ENCODE measurements at regions not wholly inside any gene's neighbourhood (a gene's known extent, or its start where the extent isn't known, plus 50 kb on each side); places are given as distances from the start of the nearest gene placed in this dataset.
"Not testable (repeated sequence)": the region's sequence is repeated elsewhere in the genome, so short reads cannot be mapped to it uniquely, and the experiment has no call there.

- DNase-seq (no peak), FAIRE-seq (no peak)
- Histone ChIP-seq H3K27me3 (ENCODE audit: control insufficient read depth in 3 of 3, insufficient read depth in 3 of 3, low read length in 3 of 3) (no peaks in the 10 kb centered on the region), H3K9me3 (ENCODE audit: control insufficient read depth in 2 of 2, insufficient read depth in 1 of 2, low read depth in 1 of 2, low read length in 1 of 2) (no peaks in the 10 kb centered on the region), H3K27ac (ENCODE audit: low read depth in 1 of 3, low read length in 2 of 3) (no peak overlapping the region), H3K4me3 (ENCODE audit: low read depth in 1 of 3, low read length in 3 of 3) (no peak overlapping the region), H3K4me1 (ENCODE audit: control insufficient read depth in 3 of 3, insufficient read depth in 2 of 3, low read depth in 1 of 3, low read length in 2 of 3) (no peaks in the 10 kb centered on the region), H3K36me3 (ENCODE audit: control insufficient read depth in 3 of 3, insufficient read depth in 2 of 3, low read depth in 1 of 3, low read length in 3 of 3) (no peaks in the 10 kb centered on the region)
- 49 to 82% (median 60%) methylated on average over 8 of the region's 8 CpGs for WGBS, 3 donors
These were observed 197.8 kb downstream of the MEMO1 start for GRCh38 chr2:31813016-31813415.

- DNase-seq (peak; percentile 7 to 10), FAIRE-seq (no peak)
- Histone ChIP-seq H3K27me3 (ENCODE audit: control insufficient read depth in 3 of 3, insufficient read depth in 3 of 3, low read length in 3 of 3) (no peaks in the 10 kb centered on the region), H3K36me3 (ENCODE audit: control insufficient read depth in 3 of 3, insufficient read depth in 2 of 3, low read depth in 1 of 3, low read length in 3 of 3) (no peaks in the 10 kb centered on the region), H3K27ac (ENCODE audit: low read depth in 1 of 3, low read length in 2 of 3) (no peak overlapping the region), H3K4me3 (ENCODE audit: low read depth in 1 of 3, low read length in 3 of 3) (no peak overlapping the region), H3K9me3 (ENCODE audit: control insufficient read depth in 2 of 2, insufficient read depth in 1 of 2, low read depth in 1 of 2, low read length in 1 of 2) (no peaks in the 10 kb centered on the region), H3K4me1 (ENCODE audit: control insufficient read depth in 3 of 3, insufficient read depth in 2 of 3, low read depth in 1 of 3, low read length in 2 of 3) (no peaks in the 10 kb centered on the region)
- WGBS, 3 donors: 52 to 59% (median 57%) methylated on average over 2 of the region's 2 CpGs
These were observed 198.6 kb downstream of the MEMO1 start for GRCh38 chr2:31812051-31812798.

DNA sequence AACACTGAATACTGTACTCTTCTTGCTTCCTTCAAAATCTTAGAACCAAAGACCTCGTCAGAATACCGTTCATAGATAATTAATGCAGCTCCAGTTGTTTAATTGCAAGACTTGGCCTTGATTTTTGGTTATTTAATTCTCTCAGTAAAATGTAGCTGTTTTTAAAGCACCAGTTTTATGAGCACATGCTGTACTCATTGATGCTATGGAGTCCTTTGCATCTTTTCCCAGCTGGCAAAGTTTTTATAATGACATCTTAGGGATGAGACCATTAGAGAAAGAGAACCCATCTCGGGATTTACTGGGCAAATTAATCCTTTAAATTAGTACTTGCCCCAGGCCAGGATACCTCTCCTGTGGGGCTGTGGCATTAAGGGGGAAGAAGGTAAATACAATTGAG is 199.3 kb downstream of the MEMO1 start:
- FAIRE-seq (no peak), DNase-seq (no peak)
- Histone ChIP-seq H3K27ac (ENCODE audit: low read depth in 1 of 3, low read length in 2 of 3) (no peak overlapping the region), H3K27me3 (ENCODE audit: control insufficient read depth in 3 of 3, insufficient read depth in 3 of 3, low read length in 3 of 3) (no peaks in the 10 kb centered on the region), H3K36me3 (ENCODE audit: control insufficient read depth in 3 of 3, insufficient read depth in 2 of 3, low read depth in 1 of 3, low read length in 3 of 3) (no peaks in the 10 kb centered on the region), H3K4me1 (ENCODE audit: control insufficient read depth in 3 of 3, insufficient read depth in 2 of 3, low read depth in 1 of 3, low read length in 2 of 3) (no peaks in the 10 kb centered on the region), H3K9me3 (ENCODE audit: control insufficient read depth in 2 of 2, insufficient read depth in 1 of 2, low read depth in 1 of 2, low read length in 1 of 2) (no peaks in the 10 kb centered on the region), H3K4me3 (ENCODE audit: low read depth in 1 of 3, low read length in 3 of 3) (no peak overlapping the region)
- WGBS, 3 donors: 79 to 90% (median 87%) methylated on average over 3 of the region's 3 CpGs

DNA sequence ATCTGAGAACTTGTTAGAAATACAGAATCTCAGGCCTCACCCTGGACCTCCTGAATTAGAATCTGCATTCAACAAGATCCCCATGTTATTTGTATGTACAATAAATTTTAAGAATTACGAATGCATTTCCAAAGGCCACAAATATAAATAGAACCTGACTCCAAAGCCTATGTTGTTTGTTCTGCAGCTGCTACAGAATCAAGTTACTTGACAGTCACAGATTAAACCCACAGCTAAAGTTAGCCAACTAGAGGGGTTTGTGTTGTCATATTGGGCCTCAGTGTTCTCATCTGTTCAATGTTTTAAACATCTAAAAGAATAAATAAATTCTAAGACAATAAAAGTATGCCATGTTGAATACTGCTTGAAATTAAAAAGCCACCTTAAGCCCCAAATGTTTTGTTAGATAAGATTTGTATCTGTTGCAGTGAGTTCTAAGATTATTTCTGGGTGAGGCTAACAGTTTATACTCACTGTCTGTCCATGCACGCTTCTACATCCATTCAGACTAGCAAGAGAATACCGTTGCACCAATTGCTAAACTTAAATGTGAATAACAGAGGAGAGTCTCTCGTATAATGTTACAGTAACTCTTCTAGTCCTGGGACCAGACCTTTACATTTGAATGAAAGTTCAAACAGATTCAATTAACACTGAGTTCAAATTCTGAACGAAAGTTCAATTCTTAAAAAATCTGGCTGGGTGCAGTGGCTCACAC is 200.4 kb downstream of the MEMO1 start:
- no peaks in the 10 kb centered on the region for H3K27me3 ChIP-seq (ENCODE audit: control insufficient read depth in 3 of 3, insufficient read depth in 3 of 3, low read length in 3 of 3)
- H3K4me3 ChIP-seq (ENCODE audit: low read depth in 1 of 3, low read length in 3 of 3): no peak overlapping the region
- 66 to 69% (median 68%) methylated on average over 5 of the region's 5 CpGs for WGBS, 3 donors
- FAIRE-seq: no peak
- no peak for DNase-seq
- no peaks in the 10 kb centered on the region for H3K4me1 ChIP-seq (ENCODE audit: control insufficient read depth in 3 of 3, insufficient read depth in 2 of 3, low read depth in 1 of 3, low read length in 2 of 3)
- H3K9me3 ChIP-seq (ENCODE audit: control insufficient read depth in 2 of 2, insufficient read depth in 1 of 2, low read depth in 1 of 2, low read length in 1 of 2): no peaks in the 10 kb centered on the region
- no peak overlapping the region for H3K27ac ChIP-seq (ENCODE audit: low read depth in 1 of 3, low read length in 2 of 3)
- no peaks in the 10 kb centered on the region for H3K36me3 ChIP-seq (ENCODE audit: control insufficient read depth in 3 of 3, insufficient read depth in 2 of 3, low read depth in 1 of 3, low read length in 3 of 3)

GRCh38 chr2:31805688-31806087 is 205.1 kb downstream of the MEMO1 start:
- Histone ChIP-seq H3K4me3 (ENCODE audit: low read depth in 1 of 3, low read length in 3 of 3) (no peak overlapping the region), H3K27me3 (ENCODE audit: control insufficient read depth in 3 of 3, insufficient read depth in 3 of 3, low read length in 3 of 3) (no peaks in the 10 kb centered on the region), H3K9me3 (ENCODE audit: control insufficient read depth in 2 of 2, insufficient read depth in 1 of 2, low read depth in 1 of 2, low read length in 1 of 2) (no peaks in the 10 kb centered on the region), H3K27ac (ENCODE audit: low read depth in 1 of 3, low read length in 2 of 3) (no peak overlapping the region), H3K36me3 (ENCODE audit: control insufficient read depth in 3 of 3, insufficient read depth in 2 of 3, low read depth in 1 of 3, low read length in 3 of 3) (no peaks in the 10 kb centered on the region), H3K4me1 (ENCODE audit: control insufficient read depth in 3 of 3, insufficient read depth in 2 of 3, low read depth in 1 of 3, low read length in 2 of 3) (no peaks in the 10 kb centered on the region)
- 85 to 86% (median 86%) methylated on average over 16 of the region's 16 CpGs for WGBS, 3 donors
- DNase-seq: no peak
- FAIRE-seq: no peak

DNA sequence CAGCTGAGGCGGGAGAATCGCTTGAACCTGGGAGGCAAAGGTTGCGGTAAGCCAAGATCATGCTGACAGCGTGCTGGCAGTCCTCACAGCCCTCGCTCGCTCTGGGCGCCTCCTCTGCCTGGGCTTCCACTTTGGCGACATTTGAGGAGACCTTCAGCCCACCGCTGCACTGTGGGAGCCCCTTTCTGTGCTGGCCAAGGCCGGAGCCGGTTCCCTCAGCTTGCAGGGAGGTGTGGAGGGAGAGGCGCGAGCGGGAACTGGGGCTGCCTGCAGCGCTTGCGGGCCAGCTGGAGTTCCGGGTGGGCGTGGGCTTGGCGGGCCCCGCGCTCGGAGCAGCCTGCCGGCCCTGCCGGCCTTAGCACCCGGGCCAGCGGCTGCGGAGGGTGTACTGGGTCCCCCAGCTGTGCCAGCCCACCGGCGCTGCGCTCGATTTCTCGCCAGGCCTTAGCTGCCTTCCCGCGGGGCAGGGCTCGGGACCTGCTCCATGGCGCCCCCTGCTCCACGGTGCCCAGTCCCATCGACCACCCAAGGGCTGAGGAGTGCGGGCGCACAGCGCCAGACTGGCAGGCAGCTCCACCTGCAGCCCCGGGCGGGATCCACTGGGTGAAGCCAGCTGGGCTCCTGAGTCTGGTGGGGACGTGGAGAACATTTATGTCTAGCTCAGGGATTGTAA is 207.2 kb downstream of the MEMO1 start:
- H3K36me3 ChIP-seq (ENCODE audit: control insufficient read depth in 3 of 3, insufficient read depth in 2 of 3, low read depth in 1 of 3, low read length in 3 of 3); H3K27ac ChIP-seq (ENCODE audit: low read depth in 1 of 3, low read length in 2 of 3); H3K4me1 ChIP-seq (ENCODE audit: control insufficient read depth in 3 of 3, insufficient read depth in 2 of 3, low read depth in 1 of 3, low read length in 2 of 3); H3K27me3 ChIP-seq (ENCODE audit: control insufficient read depth in 3 of 3, insufficient read depth in 3 of 3, low read length in 3 of 3); DNase-seq; FAIRE-seq; H3K9me3 ChIP-seq (ENCODE audit: control insufficient read depth in 2 of 2, insufficient read depth in 1 of 2, low read depth in 1 of 2, low read length in 1 of 2); H3K4me3 ChIP-seq (ENCODE audit: low read depth in 1 of 3, low read length in 3 of 3): not testable (repeated sequence)
- 70 to 75% (median 73%) methylated on average over 36 to 44 of the region's 44 CpGs for WGBS, 3 donors

- Histone ChIP-seq H3K36me3 (ENCODE audit: control insufficient read depth in 3 of 3, insufficient read depth in 2 of 3, low read depth in 1 of 3, low read length in 3 of 3) (no peaks in the 10 kb centered on the region), H3K27ac (ENCODE audit: low read depth in 1 of 3, low read length in 2 of 3) (no peak overlapping the region), H3K27me3 (ENCODE audit: control insufficient read depth in 3 of 3, insufficient read depth in 3 of 3, low read length in 3 of 3) (no peaks in the 10 kb centered on the region), H3K4me1 (ENCODE audit: control insufficient read depth in 3 of 3, insufficient read depth in 2 of 3, low read depth in 1 of 3, low read length in 2 of 3) (no peaks in the 10 kb centered on the region), H3K9me3 (ENCODE audit: control insufficient read depth in 2 of 2, insufficient read depth in 1 of 2, low read depth in 1 of 2, low read length in 1 of 2) (no peaks in the 10 kb centered on the region), H3K4me3 (ENCODE audit: low read depth in 1 of 3, low read length in 3 of 3) (no peak overlapping the region)
- 95 to 98% (median 97%) methylated on average over 7 of the region's 7 CpGs for WGBS, 3 donors
- no peak for DNase-seq
- no peak for FAIRE-seq
These were observed 208.1 kb downstream of the MEMO1 start for GRCh38 chr2:31802711-31803110.

GRCh38 chr2:31799282-31799681 is 211.5 kb downstream of the MEMO1 start:
- H3K27ac ChIP-seq (ENCODE audit: low read depth in 1 of 3, low read length in 2 of 3): not testable (repeated sequence)
- 78 to 89% (median 81%) methylated on average over 4 of the region's 4 CpGs for WGBS, 3 donors

More at GRCh38 chr2:31799282-31799681, 211.5 kb downstream of the MEMO1 start:
- H3K27me3 ChIP-seq (ENCODE audit: control insufficient read depth in 3 of 3, insufficient read depth in 3 of 3, low read length in 3 of 3); DNase-seq; H3K9me3 ChIP-seq (ENCODE audit: control insufficient read depth in 2 of 2, insufficient read depth in 1 of 2, low read depth in 1 of 2, low read length in 1 of 2); H3K36me3 ChIP-seq (ENCODE audit: control insufficient read depth in 3 of 3, insufficient read depth in 2 of 3, low read depth in 1 of 3, low read length in 3 of 3); H3K4me1 ChIP-seq (ENCODE audit: control insufficient read depth in 3 of 3, insufficient read depth in 2 of 3, low read depth in 1 of 3, low read length in 2 of 3); H3K4me3 ChIP-seq (ENCODE audit: low read depth in 1 of 3, low read length in 3 of 3); FAIRE-seq: not testable (repeated sequence)
